ENCODE measurements at regions not wholly inside any gene's neighbourhood (a gene's known extent, or its start where the extent isn't known, plus 50 kb on each side); places are given as distances from the start of the nearest gene placed in this dataset.
"Not testable (repeated sequence)": the region's sequence is repeated elsewhere in the genome, so short reads cannot be mapped to it uniquely, and the experiment has no call there.

GRCh38 chr14:105733081-105734065, 207.0 kb downstream of the TMEM121 start:
- Histone ChIP-seq H3K4me3 (ENCODE audit: low read depth, low read length) (no peak overlapping the region), H3K27me3 (replicated peaks) (no peaks in the 10 kb centered on the region), H3K27ac (no peak overlapping the region), H3K36me3 (replicated peaks) (no peaks in the 10 kb centered on the region)
- TF ChIP-seq CTCF (IDR thresholded peaks at IDR 0.05; ENCODE audit: low read depth, low read length, missing control alignments) = no peak
- no peak for DNase-seq
- in situ Hi-C loops (cut with HindIII; ENCODE audit: low pct_ligation_motif_present, low sequenced_read_pairs) = no loop called here

GRCh38 chr14:105734241-105734640, 207.9 kb downstream of the TMEM121 start:
- DNase-seq; H3K27ac ChIP-seq; H3K4me3 ChIP-seq (ENCODE audit: low read depth, low read length); H3K27me3 ChIP-seq (replicated peaks); H3K36me3 ChIP-seq (replicated peaks); in situ Hi-C loops (cut with HindIII; ENCODE audit: low pct_ligation_motif_present, low sequenced_read_pairs): not testable (repeated sequence)

- H3K36me3 ChIP-seq (replicated peaks); H3K4me3 ChIP-seq (ENCODE audit: low read depth, low read length); H3K27ac ChIP-seq; DNase-seq; H3K27me3 ChIP-seq (replicated peaks); in situ Hi-C loops (cut with HindIII; ENCODE audit: low pct_ligation_motif_present, low sequenced_read_pairs): not testable (repeated sequence)
Observed at GRCh38 chr14:105736331-105736730, 209.9 kb downstream of the TMEM121 start.

GRCh38 chr14:105737504-105738246, 211.3 kb downstream of the TMEM121 start:
- no peaks in the 10 kb centered on the region for H3K36me3 ChIP-seq (replicated peaks)
- no peak for DNase-seq
- no peaks in the 10 kb centered on the region for H3K27me3 ChIP-seq (replicated peaks)
- no peak overlapping the region for H3K27ac ChIP-seq
- TF ChIP-seq CTCF (IDR thresholded peaks at IDR 0.05; ENCODE audit: low read depth, low read length, missing control alignments) = no peak
- in situ Hi-C loops (cut with HindIII; ENCODE audit: low pct_ligation_motif_present, low sequenced_read_pairs) = no loop called here
- no peak overlapping the region for H3K4me3 ChIP-seq (ENCODE audit: low read depth, low read length)

GRCh38 chr14:105738638-105739037, 212.3 kb downstream of the TMEM121 start:
- no peak for TF ChIP-seq CTCF (IDR thresholded peaks at IDR 0.05; ENCODE audit: low read depth, low read length, missing control alignments)
- Histone ChIP-seq H3K36me3 (replicated peaks) (no peaks in the 10 kb centered on the region), H3K27ac (no peak overlapping the region), H3K27me3 (replicated peaks) (no peaks in the 10 kb centered on the region), H3K4me3 (ENCODE audit: low read depth, low read length) (no peak overlapping the region)
- in situ Hi-C loops (cut with HindIII; ENCODE audit: low pct_ligation_motif_present, low sequenced_read_pairs) = no loop called here
- DNase-seq = no peak

GRCh38 chr14:105739331-105740102, 213.1 kb downstream of the TMEM121 start:
- Histone ChIP-seq H3K36me3 (replicated peaks) (no peaks in the 10 kb centered on the region), H3K27me3 (replicated peaks) (no peaks in the 10 kb centered on the region), H3K27ac (no peak overlapping the region), H3K4me3 (ENCODE audit: low read depth, low read length) (no peak overlapping the region)
- no peak for TF ChIP-seq CTCF (IDR thresholded peaks at IDR 0.05; ENCODE audit: low read depth, low read length, missing control alignments)
- no peak for DNase-seq
- in situ Hi-C loops (cut with HindIII; ENCODE audit: low pct_ligation_motif_present, low sequenced_read_pairs) = no loop called here

- in situ Hi-C loops (cut with HindIII; ENCODE audit: low pct_ligation_motif_present, low sequenced_read_pairs); H3K27ac ChIP-seq; DNase-seq; H3K36me3 ChIP-seq (replicated peaks); H3K27me3 ChIP-seq (replicated peaks); H3K4me3 ChIP-seq (ENCODE audit: low read depth, low read length): not testable (repeated sequence)
Observed at GRCh38 chr14:105740272-105740671, 213.9 kb downstream of the TMEM121 start.

- H3K4me3 ChIP-seq (ENCODE audit: low read depth, low read length); H3K36me3 ChIP-seq (replicated peaks); DNase-seq; H3K27ac ChIP-seq; H3K27me3 ChIP-seq (replicated peaks); in situ Hi-C loops (cut with HindIII; ENCODE audit: low pct_ligation_motif_present, low sequenced_read_pairs): not testable (repeated sequence)
Observed at GRCh38 chr14:105740961-105741360, 214.6 kb downstream of the TMEM121 start.

GRCh38 chr14:105741707-105742530, 215.5 kb downstream of the TMEM121 start:
- DNase-seq; H3K27me3 ChIP-seq (replicated peaks); H3K27ac ChIP-seq; H3K4me3 ChIP-seq (ENCODE audit: low read depth, low read length); in situ Hi-C loops (cut with HindIII; ENCODE audit: low pct_ligation_motif_present, low sequenced_read_pairs); H3K36me3 ChIP-seq (replicated peaks): not testable (repeated sequence)

Data from brain microvascular endothelial cell (primary cell).